ENCODE measurements at regions not wholly inside any gene's neighbourhood (a gene's known extent, or its start where the extent isn't known, plus 50 kb on each side); places are given as distances from the start of the nearest gene placed in this dataset.
A peak's percentile ranks its signal among the peaks of the same experiment; 100 is the strongest.

- TF ChIP-seq, protein P1, sequence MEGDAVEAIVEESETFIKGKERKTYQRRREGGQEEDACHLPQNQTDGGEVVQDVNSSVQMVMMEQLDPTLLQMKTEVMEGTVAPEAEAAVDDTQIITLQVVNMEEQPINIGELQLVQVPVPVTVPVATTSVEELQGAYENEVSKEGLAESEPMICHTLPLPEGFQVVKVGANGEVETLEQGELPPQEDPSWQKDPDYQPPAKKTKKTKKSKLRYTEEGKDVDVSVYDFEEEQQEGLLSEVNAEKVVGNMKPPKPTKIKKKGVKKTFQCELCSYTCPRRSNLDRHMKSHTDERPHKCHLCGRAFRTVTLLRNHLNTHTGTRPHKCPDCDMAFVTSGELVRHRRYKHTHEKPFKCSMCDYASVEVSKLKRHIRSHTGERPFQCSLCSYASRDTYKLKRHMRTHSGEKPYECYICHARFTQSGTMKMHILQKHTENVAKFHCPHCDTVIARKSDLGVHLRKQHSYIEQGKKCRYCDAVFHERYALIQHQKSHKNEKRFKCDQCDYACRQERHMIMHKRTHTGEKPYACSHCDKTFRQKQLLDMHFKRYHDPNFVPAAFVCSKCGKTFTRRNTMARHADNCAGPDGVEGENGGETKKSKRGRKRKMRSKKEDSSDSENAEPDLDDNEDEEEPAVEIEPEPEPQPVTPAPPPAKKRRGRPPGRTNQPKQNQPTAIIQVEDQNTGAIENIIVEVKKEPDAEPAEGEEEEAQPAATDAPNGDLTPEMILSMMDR (IDR thresholded peaks at IDR 0.05), result no peak
- TF ChIP-seq EZH2 (IDR thresholded peaks at IDR 0.05) (no peak), EZH2phosphoT487 (IDR thresholded peaks at IDR 0.05) (peak; percentile 81)
Observed at GRCh38 chr5:125372694-125373631, 626.5 kb upstream of the ZNF608 start.
